ENCODE measurements at regions not wholly inside any gene's neighbourhood (a gene's known extent, or its start where the extent isn't known, plus 50 kb on each side); places are given as distances from the start of the nearest gene placed in this dataset.
A peak's percentile ranks its signal among the peaks of the same experiment; 100 is the strongest.

DNA sequence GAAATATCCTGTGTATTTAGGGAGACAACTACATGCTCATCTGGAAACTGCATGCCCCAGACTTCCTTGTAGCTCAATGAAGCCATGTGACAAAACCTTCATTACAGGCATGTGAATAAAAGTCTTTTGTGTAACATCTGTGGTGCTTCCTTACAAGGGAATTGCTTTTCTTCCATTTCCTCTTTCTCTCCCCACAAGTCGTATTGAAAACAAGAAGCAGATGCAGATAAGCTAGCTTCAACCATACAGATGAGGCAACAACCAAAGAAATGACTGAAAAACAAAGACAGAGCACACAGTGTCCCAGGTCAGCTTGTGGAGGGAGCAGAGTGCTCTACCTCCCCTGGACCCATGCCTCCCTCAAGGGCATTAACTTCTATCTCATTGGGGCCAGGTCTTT lies 115.8 kb upstream of the INPP4B start:
- no peak for DNase-seq (ENCODE audit: low spot score)

- DNase-seq (ENCODE audit: low spot score): no peak
Measured at GRCh38 chr4:142974328-142974727, 128.2 kb upstream of the INPP4B start.

DNA sequence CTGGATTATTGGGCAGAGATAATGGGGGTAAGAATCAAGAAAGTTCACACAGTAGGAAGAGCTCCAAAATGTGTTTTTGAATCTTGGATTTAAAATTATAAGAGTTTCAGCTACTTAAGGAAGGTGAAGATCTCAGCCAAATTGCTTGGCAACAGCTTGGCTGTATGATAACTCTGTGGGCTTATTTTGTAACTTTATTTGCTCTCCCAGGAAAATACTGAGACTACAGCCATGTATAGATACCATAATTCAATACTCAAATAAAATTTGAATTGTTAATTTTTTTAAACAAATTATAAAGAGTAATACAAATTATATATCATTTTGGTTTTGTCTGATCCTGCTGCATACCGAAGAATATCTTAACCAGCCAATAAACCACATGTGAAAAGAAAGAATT lies 129.5 kb upstream of the INPP4B start:
- no peak for DNase-seq (ENCODE audit: low spot score)

DNA sequence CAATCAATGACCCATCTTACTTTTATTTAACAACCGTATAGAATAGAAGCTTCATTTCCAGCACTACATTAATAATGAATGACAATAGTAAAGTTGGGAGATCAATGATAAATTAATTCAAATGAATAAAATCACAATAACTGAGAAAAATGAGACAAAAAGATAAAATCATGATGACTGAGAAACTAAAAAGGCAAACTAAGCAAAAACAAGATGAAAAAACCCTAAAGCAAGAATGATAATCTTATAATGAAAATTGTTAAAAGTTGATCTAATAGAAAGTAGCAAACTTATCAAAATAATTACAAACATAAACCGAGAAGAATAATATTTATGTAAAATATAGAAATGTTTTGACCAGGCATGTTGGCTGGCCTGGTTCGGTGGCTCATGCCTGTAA lies 130.4 kb upstream of the INPP4B start:
- no peak for DNase-seq (ENCODE audit: low spot score)

DNA sequence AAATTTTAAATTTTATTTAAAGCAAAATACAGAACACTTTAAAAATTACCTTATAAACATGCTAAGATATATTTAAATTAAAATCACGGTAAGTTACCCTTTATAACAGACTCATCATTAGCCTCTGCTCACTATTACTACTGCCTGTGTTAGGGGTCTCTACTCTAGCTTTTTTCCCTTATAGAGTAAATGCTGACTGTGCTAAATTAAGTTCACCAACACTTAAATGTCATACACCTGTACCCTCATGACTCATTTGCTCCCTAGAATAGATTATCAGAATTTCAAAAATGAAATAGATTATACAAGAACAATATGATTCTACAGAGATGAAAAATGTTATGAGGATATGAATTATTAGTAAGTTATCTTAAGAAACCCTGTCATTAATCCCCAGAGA lies 131.1 kb upstream of the INPP4B start:
- no peak for DNase-seq (ENCODE audit: low spot score)

GRCh38 chr4:142983065-142983464 lies 137.0 kb upstream of the INPP4B start:
- no peak for DNase-seq (ENCODE audit: low spot score)

GRCh38 chr4:142983589-142983988 lies 137.5 kb upstream of the INPP4B start:
- DNase-seq (ENCODE audit: low spot score): no peak

- DNase-seq (ENCODE audit: low spot score): peak; percentile 31
Measured at GRCh38 chr4:142984871-142985585, 138.9 kb upstream of the INPP4B start.

- DNase-seq (ENCODE audit: low spot score): no peak
Measured at GRCh38 chr4:143016171-143016570, 168.5 kb upstream of the USP38 start.

DNA sequence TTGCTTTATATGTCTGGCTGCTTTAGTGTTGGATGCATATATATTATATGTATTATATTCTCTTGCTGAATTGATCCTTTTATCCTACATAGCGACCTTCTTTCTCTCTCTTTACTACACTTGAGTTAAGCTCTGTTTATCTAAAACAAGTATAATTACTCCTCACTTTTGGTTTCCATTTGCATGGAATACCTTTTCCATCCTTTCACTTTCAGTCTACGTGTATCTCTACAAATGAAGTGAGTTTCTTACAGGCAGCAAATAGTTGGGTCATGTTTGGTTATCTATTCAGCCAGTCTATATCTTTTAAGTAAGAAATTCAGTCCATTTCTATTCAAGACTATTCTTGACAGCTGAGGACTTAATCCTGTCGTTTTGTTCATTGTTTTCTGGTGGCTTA lies 167.5 kb upstream of the USP38 start:
- DNase-seq (ENCODE audit: low spot score): no peak

DNA sequence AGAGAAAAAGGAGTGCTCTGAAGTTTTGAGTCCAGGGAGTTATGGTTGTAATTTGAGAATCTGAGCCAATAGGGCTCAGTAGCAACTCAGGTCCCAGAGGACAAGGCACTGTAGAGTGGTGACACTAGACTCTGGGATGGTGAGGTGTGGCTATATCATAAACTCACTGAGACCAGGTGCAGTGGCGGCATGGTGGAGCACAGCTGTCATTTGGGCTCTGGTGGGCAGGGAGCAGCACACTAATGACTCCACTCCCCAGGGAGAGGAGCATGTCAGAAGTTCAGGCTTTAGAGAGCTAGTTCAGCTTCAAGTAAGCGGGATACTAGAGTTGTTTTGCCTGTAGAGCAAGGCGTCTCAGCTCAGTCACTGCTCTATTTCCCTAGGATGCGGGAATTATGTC lies 165.4 kb upstream of the USP38 start:
- no peak for DNase-seq (ENCODE audit: low spot score)

- DNase-seq (ENCODE audit: low spot score): peak; percentile 26
Measured at GRCh38 chr4:143021384-143021783, 163.3 kb upstream of the USP38 start.

- no peak for DNase-seq (ENCODE audit: low spot score)
Measured at GRCh38 chr4:143023239-143023918, 161.3 kb upstream of the USP38 start.

- peak; percentile 20 for DNase-seq (ENCODE audit: low spot score)
Measured at GRCh38 chr4:143025081-143025704, 159.5 kb upstream of the USP38 start.

- DNase-seq (ENCODE audit: low spot score): no peak
Measured at GRCh38 chr4:143026459-143027170, 158.1 kb upstream of the USP38 start.

DNA sequence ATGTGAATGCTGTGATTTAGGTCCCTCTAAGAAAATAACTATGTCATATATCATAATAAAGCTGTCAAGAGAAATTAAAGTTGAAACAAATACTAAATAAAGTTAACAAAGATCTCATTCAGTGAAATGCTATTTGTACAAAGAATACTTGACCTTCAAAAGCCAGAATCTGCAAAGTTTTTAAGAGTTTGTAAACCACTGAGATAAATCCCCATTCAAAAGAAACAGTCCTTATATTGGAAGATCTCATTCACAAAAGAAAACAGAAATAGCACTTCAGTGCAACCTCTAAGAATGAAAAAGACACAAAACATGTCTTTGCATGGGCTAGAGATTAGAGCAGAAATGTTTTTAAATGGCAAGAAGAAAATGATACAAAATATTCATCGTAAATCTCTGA lies 149.1 kb upstream of the USP38 start:
- DNase-seq (ENCODE audit: low spot score): no peak

DNA sequence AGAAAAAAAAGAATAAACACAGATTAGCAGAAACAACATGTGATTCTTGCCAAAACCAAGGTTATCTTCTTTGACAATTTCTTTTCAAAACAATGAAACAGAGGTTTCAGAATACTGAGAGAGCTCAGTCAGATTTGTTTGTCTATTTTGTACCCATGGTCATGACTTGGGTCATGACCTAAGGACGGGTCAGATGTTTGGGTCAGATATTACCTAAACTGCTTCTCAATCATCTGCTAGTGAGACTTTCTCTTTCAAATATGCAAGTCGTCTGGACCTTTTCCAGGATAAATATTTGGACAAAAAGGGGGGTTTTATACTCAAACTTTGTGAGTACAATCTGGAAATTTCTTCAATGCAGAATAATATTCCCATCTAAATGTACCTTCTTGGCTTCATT lies 148.3 kb upstream of the USP38 start:
- no peak for DNase-seq (ENCODE audit: low spot score)

- no peak for DNase-seq (ENCODE audit: low spot score)
Measured at GRCh38 chr4:143046454-143046853, 138.3 kb upstream of the USP38 start.

- DNase-seq (ENCODE audit: low spot score): no peak
Measured at GRCh38 chr4:143046906-143047305, 137.8 kb upstream of the USP38 start.

DNA sequence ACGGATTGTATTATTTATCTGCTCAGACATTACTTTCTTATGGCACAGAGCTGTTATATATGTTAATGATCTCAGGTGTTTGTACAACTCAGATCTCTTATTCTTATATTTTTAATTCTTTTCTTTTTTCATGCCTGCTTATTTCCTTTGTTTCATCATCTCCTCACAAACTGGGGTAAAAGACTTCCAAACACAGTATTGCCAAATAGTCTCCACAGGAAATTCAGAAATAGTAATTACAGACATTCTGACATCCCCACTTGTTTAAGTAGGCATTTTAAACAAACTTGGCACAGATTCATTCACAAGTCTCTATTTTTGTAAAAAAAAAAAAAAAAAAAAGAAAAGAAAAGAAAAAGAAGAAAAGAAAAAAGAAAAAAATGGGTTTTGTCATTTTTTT lies 129.7 kb upstream of the USP38 start:
- no peak for DNase-seq (ENCODE audit: low spot score)

- no peak for DNase-seq (ENCODE audit: low spot score)
Measured at GRCh38 chr4:143055997-143056396, 128.7 kb upstream of the USP38 start.

DNA sequence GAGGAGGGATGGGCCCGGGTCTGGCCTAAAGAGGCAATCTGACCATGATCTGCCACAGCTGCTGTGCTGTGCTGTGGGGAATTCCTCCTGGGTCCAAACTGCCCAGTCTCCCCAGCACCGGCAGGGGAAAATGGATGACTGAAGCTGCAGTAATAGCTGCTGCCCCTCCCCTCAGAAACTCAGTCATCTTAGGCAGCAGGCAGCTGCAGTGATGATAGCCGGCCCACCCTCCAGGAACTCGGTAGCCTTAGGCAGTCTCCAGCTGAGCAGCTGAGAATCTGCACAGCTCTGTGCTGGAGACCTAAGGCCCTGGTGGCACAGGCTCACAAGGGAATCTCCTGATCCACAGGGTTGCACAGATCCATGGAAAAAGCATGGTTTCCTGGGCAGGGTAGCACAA lies 113.4 kb upstream of the USP38 start:
- DNase-seq (ENCODE audit: low spot score): no peak

GRCh38 chr4:143076723-143077122 lies 108.0 kb upstream of the USP38 start:
- DNase-seq (ENCODE audit: low spot score): no peak

Measured in NAMALWA (cell line).